Kidney tubule cell (primary cell): ENCODE measurements at regions not wholly inside any gene's neighbourhood (a gene's known extent, or its start where the extent isn't known, plus 50 kb on each side); places are given as distances from the start of the nearest gene placed in this dataset.

Experiments used
- DNase-seq: peaks from one replicate; pipeline ENCODE4 v3.0.0-alpha.2; 2018; ENCODE audit warnings: low spot score

DNA sequence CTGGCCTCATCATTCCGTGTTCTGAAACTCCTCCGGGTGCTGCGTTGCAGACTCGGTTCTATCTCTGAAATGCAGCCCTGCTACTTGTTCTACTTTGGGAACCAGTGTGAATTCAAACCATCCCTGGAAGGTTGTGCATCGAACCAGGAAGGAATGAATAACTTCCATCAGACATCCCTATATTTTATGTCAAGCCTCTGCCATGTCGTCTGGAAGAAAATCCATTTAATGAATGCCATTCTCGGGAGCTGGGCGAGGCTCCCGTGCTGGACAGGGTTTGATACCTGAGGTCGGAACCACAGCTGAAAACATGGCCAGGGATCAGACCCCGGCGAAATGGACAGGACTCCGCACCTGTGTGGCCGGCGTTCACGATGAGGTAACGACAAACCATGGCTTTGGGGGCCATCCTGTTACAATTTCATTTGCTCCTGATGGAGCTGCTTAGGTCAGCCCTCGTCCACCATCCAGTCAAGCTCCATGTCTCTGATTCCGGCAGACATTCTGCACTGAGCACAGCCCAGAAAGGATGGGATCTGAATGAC, 821.6 kb downstream of the GALR1 start:
- no peak for DNase-seq

DNA sequence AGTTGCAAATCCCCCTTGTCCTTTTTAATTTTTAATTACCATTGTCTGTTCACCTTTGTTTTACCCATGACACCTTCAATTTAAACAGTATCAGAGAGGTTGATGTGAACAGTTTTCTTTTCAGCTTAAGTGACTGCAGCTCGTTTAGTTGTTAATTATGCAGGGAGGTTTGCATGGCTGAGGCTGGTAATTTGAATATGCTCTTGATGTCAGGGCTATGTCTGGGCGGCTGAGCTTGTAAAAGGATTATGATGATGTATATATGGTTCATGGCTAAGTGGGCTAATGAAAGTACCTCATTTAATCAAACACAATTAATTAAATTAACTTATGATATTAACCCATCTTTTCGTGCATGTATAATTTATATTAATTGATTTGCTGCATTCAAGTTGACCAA, 822.1 kb downstream of the GALR1 start:
- DNase-seq = no peak

DNA sequence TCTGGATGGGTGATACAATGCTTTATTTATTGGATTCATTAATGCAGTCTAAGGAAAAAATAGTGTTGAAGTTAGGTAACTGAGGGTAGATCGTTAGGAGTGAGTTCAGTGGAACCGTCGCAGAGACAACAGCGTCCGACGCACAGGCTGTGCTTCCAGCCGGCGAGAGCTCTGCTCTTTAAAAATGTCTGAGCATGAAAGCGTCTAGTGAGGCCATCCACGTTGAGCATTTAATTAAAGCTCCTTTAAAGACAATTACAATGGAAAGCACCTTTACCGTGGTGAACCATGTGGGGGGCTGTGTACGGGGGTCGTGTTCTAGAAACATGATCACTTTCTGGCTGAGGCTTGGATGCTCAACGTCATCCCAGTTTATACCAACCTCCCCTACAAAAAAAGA, 822.7 kb downstream of the GALR1 start:
- no peak for DNase-seq

DNA sequence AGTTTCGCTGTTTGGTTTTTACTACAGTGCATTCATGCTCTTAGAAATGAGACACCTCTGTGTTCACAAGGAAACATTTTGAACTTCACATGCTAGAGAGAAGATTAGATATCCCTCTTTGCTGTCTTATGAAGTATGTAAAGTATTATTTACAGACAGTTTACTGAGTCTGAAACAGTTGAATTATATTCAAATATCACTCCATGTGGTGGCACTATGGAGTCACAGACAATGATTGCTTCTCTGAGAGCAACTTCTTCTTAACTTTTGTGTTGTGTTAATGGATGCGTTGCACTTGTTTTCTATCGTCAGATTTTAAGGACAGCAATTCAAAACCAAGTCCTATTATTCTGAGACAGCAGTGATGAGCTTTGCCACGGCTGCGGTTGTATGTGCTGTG, 823.6 kb downstream of the GALR1 start:
- DNase-seq = peak; percentile 2

DNA sequence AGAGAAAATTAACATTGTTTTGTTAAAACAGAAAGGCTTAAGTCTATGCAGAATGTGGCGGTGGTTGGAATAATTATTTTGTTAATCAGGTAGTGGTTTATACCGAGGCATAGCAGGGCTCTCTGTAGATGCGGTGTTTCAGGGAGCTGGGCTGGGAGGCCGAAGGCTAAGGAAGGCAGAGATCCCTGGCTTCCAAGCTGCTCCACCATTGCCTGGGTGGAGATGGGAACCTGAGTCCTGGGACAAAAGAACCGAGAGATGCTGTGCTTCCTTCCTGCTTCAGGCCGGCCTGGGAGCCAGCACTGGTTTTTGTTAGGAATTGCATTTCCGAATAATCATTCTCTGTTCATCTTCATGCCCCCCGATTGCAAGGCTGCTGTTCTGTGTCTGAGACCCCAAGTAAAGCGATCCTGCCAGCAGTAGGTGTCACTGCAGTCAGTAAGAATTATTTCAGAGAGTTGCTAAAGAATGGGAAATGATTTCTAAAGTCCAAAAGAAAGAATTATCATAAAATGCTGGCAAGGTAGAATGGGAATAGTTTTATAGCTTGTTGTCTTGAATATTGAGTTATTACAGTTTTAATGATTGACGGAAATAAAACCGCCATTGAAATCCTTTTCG, 824.9 kb downstream of the GALR1 start:
- no peak for DNase-seq

DNA sequence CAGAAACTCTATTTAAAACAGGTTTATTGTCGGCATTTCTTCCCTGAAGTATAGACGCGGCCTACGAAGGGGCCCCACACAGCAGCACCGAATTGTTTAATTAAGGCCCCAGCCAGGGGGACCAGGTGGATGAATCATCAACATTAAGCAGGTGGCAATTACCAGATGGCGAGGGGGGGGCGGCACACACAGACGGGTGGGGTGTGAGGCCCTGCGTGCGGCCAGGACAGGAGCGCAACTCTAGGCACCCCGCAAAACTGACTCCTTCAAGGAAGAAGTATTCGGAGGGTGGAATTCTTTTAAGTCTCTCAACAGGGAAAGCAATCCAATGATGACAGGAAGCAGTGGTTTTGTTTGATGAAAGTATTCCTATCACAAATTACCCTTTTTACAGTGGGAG, 830.4 kb downstream of the GALR1 start:
- no peak for DNase-seq

DNA sequence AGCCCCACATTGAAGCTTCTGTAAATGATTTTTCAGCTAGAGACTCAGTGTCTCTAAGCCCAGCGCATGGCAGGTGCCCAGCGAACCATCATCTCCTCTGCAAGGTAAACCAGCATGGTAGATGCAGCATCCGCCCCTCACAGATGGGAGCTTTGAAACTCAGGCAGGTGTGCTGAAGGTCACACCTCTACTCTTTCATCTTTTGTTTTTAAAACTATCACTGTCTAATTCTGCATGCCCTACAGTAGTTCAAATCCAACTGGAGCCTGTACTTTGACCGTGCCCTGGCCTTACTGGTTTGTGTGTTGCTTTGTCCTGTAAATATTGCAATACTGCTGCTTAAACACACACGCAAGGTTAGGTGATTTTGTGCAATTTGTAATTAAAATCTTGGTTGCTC, 831.1 kb downstream of the GALR1 start:
- DNase-seq = no peak

DNA sequence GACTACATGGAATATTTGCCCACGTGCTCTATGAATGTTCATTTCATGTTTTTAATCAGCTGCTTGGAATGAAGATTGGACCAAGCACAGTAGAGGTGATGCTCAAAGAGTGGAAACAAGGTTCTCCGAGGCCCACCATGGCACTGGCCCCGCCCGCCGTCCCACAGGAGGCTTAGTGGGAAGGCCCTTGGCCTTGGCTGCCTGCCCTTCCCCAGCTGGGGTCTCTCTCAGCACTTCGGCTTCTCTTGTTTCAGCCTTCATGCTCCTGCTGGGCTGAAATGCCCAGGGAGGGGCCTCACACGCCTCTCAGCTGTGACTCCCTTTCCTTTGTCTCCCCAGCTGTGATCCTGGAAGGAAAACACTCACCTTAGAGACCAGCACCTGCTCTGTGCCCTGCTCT, 833.2 kb downstream of the GALR1 start:
- no peak for DNase-seq

DNA sequence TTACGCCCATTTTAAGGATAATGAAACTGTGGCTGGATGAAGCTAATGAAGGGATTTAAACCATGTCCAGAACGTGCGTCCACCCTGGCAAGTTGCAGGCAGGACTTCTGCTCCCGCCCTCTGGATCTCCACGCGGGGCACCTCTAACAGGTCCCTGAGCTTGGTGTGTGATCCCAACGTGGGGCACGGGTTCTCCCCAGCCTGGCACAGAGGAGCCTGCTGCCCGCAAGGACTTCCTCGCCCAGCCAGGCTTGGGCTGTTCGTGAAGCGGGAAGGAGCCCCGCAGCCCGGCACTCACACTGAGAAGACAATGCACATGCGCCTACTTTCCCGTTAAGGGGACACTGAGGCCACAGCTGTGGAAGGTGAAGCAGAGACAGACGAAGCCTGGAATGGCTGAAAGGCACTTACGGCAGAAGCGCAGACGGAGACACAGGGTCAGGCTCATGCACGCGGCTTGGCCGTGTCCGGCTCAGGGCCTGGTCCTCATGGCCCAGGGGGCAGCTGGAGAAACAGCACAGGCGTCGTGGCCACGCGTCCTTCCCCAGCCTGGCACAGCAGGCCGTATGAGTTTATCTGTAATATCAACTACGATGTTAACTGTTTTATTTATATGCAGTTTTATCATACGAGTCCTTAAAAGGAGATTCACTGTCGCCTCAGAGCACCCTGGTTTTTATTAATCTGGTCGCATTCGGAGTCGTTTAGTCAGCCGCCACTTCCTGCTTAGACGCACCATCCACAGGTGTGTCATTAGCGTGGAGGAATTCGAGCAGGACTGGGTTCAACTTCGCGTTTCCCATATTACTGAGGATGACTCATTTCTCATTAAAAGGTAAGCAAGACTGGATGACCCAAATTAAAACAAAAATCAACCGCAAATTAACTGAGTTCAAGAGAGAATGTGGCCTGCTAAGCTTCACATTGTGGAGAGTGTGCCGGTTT, 835.9 kb downstream of the GALR1 start:
- DNase-seq = no peak

DNA sequence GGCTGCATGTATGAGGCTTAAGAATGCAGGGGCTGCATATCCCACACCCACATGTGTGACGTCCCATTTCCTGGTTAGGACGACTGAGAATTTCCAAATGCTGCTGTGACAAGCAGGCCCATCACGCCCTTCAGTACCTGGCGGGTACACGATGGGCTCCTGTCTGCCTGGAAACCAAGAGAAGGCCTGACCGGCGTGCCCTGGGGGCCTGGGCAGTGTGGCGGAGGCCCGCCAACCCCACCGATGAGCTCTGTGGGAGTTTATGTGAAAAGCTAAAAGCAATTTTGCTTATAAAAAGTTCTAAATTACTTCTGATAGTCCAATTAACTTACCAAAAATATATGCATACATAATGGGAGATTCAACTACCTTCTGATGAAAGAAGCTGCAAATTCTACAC, 837.3 kb downstream of the GALR1 start:
- no peak for DNase-seq

DNA sequence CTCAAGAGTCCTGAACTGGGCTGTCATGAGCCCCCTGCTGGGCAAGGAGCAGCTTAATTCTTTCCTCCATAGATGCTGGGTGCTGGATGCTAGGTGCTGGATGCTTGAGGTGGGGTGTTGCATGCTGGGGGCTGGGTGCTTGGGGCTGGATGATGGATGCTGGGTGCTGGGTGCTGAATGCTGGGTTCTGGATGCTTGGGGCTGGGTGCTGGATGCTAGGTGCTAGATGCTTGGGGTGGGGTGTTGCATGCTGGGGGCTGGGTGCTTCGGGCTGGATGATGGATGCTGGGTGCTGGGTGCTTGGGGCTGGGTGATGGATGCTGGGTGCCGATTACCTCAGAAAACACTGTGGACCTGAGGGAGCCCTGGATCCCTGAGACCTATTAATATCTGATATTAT, 837.7 kb downstream of the GALR1 start:
- no peak for DNase-seq

DNA sequence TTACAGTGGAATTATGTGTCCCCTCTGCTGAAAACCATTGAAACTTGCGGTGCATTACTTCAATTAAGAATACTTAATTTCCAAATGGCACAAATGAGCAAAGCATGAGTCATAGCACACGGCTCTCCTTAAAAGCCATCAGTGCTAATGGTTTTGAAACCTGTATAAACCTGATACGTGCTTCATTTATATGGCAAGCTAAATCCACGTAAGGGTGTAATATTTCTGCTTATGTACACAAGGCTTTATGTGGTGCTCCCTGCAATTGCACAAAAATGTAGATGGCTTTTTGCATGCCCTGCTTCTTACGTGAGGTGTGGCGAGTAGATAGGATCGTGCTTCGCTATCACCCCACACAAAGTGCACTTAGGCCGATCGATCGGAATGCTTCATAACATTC, 840.9 kb downstream of the GALR1 start:
- DNase-seq = no peak

DNA sequence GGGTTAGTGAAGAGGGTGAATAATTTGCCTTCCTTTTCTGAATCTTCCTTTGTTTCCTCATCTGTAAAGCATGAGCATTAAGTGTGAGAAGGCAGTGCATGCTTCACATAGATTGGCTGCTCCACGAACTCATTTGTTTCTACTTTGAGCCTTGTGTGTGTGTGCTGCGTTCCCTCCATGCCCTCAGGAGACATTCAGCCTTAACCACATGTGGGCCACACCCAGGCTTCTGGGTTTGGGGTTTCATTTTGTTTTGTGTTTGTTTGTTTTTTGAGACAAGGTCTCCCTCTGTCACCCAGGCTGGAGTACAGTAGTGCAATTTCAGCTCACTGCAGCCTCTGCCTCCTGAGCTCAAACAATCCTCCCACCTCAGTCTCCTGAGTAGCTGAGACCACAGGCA, 843.3 kb downstream of the GALR1 start:
- DNase-seq = no peak

DNA sequence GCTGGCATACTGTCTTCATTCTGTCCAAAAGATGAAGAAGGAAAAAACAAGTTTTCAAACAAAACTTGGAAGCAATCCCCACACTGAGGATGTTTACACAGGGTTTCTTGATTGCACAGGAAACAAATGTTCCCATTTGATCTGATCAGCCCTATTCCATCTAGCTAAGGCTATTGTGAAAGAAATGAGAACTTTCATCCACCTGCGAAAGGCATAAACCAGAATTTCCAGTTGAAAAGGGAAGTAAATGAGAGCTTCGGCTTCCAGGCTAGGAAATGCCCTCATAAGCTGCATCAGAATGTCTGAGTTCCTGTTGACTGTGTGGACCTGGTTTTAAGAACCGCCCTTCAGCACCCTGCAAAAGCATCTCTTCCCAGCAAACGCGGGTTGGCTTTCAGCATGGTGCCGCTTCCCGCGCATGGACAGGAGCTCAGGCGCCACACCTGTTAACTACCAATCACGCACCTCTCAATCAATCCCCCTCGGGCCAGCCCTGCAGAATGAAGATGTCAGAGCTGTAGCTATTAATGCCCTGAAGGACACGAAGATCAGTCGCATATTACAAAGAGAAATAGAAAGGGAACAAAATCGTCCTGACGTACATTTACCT, 850.4 kb downstream of the GALR1 start:
- no peak for DNase-seq

DNA sequence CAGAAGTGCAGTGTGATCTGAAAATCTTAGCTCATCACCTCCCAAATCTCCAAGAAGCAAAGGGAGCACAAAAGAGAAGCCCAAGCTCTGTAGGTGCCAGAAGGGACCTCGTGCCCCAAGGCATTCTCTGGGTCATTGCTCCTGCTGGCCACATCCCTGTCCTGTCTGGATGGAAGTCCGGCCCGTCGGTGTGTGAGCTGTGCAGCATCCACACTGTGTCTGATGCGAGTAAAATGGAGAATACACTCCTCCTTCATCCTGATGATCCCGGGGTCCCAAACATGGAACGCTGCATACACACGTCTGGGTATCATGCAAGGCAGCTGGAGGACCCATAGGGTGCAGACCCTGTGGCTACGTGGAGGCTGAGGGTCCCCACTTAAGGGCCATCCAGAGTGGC, 851.4 kb downstream of the GALR1 start:
- DNase-seq = no peak

DNA sequence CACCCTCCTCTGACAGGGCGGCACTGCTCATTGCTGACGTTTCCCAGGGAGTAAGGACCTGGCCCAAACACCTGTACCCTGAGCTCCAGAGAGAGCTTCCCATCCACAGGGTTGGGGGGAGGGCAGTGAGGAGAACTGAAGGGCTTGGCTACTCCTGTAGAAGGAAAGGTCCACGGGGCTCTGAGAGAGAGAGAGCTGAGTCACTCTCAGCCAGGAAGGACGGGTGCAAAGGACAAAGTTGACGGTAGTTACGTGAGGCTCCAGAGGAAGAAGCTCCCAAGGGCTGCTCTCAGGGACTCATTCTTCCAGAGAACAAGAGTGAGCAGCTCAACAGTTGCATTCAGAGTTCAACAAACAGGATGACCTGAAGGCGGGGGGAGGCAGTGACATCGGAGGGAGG, 852.5 kb downstream of the GALR1 start:
- DNase-seq = no peak

DNA sequence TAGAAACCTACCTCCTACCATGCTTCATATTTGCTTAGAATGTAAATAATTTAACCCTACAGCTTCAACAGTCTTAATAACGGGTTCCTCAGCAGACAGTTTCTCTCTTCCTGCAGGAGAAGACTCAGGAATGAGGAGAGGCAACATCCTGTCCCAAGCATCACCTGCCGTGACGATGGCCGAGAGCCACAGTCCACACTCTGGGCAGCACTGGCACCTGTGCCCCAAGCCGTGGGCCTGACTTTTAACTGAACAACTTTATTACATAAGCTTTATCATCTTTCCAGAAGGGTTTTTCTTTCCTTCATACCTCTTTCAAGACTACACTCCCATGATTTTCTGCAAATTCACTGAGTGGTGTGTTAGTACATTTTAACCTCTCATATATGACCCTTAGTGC, 856.0 kb downstream of the GALR1 start:
- no peak for DNase-seq

DNA sequence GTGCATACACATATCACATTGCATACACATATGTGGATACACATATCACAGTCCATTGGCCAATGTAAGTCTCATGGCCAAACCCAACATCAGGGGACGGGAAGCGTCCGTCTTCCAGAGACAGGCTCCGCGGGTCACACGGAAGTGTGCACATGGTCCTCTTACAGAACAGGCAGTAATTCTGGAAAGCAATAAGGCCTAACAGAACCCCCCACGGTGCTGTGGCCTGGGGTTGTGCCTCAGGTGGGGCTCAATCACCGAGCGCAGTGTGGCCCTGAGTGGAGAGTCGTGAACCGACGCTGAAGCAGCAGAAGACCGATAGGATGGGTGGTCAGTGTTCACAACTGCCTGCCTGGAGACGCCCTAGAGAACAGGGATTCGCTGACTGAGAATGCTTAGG, 857.3 kb downstream of the GALR1 start:
- DNase-seq = no peak

DNA sequence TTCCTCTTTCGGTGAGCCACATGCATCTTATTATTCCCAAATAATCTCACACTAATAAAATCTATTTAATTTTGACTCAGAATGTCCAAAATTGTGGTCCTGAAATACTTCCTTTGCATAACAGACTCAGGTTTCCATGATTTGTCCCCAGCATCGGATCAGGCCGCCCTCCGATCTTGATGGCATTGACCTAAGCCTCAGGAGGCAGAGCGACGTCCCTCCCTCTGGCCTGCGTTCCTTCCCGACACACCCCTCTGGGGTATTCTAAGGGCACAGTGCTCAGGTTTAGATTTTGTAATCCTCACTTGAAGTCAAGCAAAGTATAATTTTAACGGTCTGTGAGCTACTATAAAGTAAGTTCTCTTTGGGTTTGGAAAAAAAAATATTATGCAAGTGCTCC, 857.7 kb downstream of the GALR1 start:
- no peak for DNase-seq

DNA sequence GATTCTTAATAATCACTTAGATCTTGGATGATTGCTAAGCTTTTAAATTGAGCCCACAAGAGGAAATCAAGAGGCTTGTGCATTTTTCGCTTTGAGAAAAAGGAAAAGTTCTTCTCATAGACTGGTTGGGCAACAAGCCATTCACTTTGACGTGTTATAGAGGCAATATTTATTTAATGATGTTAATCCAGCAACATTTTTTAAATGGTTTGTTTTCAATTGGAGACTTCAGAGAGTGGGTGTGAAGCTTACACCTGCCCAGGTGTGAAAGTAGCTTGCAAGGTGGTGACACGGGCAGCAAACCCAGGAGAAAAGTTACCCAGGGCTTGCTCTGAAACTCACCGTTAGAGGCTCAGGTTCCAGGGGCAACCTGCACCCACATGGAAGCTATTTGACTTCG, 858.9 kb downstream of the GALR1 start:
- no peak for DNase-seq

DNA sequence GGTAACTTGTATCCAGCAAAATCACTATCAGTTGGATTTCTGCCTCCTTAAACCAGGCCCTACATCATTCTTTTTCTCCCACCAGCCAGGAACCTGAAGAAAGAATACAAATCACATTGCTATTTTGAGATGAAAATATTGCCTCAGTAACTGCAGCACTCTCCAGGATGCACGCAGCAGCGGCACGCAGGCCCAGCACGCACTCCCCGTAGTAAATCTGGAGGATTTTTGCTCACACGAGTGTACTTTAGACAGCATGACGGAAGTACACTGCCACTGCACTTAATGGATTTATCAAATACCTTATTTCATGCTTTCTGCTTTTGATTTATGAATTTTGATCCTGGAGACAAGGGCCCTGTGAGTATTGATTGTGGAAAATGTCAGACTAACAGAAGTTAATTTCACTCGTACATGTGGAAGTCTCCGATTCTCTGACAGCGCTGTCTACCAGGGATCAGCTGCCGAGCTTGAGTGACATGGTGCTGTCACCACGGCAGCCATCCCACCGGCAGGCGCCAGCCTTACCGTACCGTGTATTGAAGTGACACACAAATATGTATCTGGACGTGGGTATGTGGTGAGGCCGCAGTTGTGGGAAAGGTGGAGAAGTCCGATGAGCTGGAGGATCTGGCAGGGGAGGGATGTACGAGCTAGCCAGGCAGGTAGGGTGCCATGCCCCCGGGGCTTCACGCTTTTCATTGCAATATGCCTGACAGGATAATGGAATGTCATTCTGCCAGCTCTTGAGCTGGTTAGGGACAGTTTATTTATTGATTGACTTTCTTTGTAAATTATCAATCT, 863.7 kb downstream of the GALR1 start:
- DNase-seq = no peak

DNA sequence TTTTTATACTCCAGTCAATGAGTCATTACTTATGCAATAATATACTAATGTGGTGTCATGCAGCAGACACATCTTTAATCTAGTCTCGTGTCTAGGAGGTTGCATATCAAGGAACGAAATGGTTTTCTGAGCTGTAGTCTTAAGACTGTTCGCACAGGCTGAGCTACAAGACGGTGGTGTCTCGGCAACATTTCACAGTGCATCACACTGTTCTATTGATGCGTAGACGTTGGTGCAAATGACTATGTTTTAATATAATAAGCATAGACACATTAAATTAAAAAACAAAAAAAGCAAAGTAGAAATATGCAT, 864.2 kb downstream of the GALR1 start:
- DNase-seq = no peak
